C4-2B (cell line): ENCODE measurements at regions not wholly inside any gene's neighbourhood (a gene's known extent, or its start where the extent isn't known, plus 50 kb on each side); places are given as distances from the start of the nearest gene placed in this dataset.

Source experiments
- H3K27ac ChIP-seq: fragments of 450-650 bp; 2 replicates; pipeline ENCODE4 v1.5.1; 2017
- ZFX ChIP-seq: fragments of 450-650 bp; IDR thresholded peaks from 2 replicates; pipeline ENCODE4 v1.6.1; 2017
- TF ChIP-seq, protein P1 (sequence below): fragments of 450-650 bp; conservative IDR thresholded peaks from 2 replicates; pipeline ENCODE4 v1.5.1; 2017; ENCODE audit warnings: mild to moderate bottlenecking

- no peak for TF ChIP-seq ZFX
- TF ChIP-seq, protein P1, sequence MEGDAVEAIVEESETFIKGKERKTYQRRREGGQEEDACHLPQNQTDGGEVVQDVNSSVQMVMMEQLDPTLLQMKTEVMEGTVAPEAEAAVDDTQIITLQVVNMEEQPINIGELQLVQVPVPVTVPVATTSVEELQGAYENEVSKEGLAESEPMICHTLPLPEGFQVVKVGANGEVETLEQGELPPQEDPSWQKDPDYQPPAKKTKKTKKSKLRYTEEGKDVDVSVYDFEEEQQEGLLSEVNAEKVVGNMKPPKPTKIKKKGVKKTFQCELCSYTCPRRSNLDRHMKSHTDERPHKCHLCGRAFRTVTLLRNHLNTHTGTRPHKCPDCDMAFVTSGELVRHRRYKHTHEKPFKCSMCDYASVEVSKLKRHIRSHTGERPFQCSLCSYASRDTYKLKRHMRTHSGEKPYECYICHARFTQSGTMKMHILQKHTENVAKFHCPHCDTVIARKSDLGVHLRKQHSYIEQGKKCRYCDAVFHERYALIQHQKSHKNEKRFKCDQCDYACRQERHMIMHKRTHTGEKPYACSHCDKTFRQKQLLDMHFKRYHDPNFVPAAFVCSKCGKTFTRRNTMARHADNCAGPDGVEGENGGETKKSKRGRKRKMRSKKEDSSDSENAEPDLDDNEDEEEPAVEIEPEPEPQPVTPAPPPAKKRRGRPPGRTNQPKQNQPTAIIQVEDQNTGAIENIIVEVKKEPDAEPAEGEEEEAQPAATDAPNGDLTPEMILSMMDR = no peak
- no peak overlapping the region for H3K27ac ChIP-seq
Observed at GRCh38 chr10:131576341-131577177, 265.0 kb upstream of the TCERG1L start.

GRCh38 chr10:131577178-131577555, 265.6 kb upstream of the TCERG1L start:
- TF ChIP-seq ZFX = no peak
- TF ChIP-seq, protein P1 = no peak
- no peak overlapping the region for H3K27ac ChIP-seq

- TF ChIP-seq ZFX = no peak
- TF ChIP-seq, protein P1 = no peak
- no peak overlapping the region for H3K27ac ChIP-seq
Observed at GRCh38 chr10:131577786-131578471, 266.4 kb upstream of the TCERG1L start.

GRCh38 chr10:131578472-131578970, 267.0 kb upstream of the TCERG1L start:
- TF ChIP-seq, protein P1 = no peak
- no peak for TF ChIP-seq ZFX

DNA sequence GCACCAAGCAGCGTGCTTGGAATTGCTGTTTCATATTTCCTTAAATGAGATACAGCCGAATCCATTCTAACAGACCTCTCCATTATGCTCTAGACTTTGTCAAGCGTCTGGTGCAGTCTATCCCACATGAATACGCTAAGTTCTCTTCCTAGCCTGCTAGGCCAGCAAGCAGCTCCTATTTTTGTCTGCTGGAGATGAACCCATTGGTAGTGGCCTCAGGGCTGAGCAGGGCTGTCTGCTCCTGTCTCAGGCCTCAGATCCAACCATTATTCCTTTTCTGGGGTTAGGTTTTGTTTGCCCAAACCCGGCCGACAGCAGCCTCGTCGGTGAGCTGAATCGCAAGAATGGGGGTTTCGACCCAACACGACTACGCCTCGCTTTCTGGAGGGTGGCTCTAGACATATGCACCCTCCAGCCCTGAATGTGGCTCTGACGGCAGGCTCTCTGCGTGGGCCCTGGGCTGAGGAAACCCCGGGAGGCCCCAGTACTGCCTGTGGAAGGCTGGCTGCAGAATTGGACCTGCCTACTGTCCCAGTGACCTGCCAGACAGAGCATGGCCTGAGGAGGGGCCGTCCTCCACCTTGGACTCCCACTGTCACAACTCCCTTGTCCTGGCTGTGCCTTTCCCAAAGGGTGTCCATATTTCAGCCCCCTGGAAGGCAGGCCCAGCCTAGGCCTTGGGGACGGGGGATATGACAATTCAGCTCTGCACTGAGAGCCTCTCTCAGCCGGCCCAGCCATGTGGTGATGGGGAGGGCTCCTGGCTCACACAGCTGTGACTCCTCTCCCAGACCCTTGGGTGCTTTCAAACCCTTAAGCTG, 267.9 kb upstream of the TCERG1L start:
- TF ChIP-seq, protein P1 = no peak
- TF ChIP-seq ZFX = no peak
- H3K27ac ChIP-seq = no peak overlapping the region

More at GRCh38 chr10:131578472-131578970, 267.0 kb upstream of the TCERG1L start:
- no peak overlapping the region for H3K27ac ChIP-seq

DNA sequence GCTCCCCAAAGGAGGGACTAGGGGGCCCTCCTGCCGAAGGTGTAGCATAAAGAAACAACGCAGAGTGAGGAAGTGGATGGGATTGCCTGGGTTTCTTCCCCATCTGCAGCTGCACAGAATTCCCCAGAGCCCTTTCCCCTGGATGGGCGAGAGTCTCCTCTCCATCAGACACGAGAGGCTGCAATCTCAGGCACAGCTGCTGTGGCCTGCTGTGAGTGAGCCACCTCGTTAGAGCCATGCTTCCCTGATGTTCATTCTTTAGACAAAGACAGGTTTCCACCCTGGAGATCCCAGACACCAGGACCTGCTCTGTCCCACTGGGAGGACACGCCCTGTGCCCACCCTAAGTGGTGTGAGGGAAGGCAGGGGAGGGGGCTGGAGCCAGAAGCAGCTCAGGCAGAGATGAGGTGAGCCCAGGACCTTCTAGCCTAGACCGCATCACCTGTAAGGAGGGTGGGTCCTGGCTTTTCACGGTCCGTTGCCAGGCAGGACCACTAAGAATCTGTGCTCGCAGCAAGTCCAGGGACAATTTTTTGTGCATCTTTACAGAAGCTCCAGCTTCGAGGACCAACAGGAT, 268.6 kb upstream of the TCERG1L start:
- TF ChIP-seq, protein P1 = no peak
- no peak for TF ChIP-seq ZFX
- no peak overlapping the region for H3K27ac ChIP-seq
